GM21529 (cell line): ENCODE measurements at regions not wholly inside any gene's neighbourhood (a gene's known extent, or its start where the extent isn't known, plus 50 kb on each side); places are given as distances from the start of the nearest gene placed in this dataset.
"Not testable (repeated sequence)": the region's sequence is repeated elsewhere in the genome, so short reads cannot be mapped to it uniquely, and the experiment has no call there.

Source experiments
- ATAC-seq: cut with Tn5 transposase; IDR thresholded peaks from one replicate; pipeline ENCODE4 v1.9.1; 2021; ENCODE audit not compliant: unreplicated experiment

GRCh38 chr14:105894125-105894977 lies 368.0 kb downstream of the TMEM121 start:
- ATAC-seq = no peak

- no peak for ATAC-seq
Measured at GRCh38 chr14:105894978-105895881, 368.8 kb downstream of the TMEM121 start.

- ATAC-seq = not testable (repeated sequence)
Measured at GRCh38 chr14:105896206-105896605, 369.8 kb downstream of the TMEM121 start.

- not testable (repeated sequence) for ATAC-seq
Measured at GRCh38 chr14:105896961-105897724, 370.8 kb downstream of the TMEM121 start.

GRCh38 chr14:105897725-105898113 lies 371.3 kb downstream of the TMEM121 start:
- ATAC-seq = no peak

GRCh38 chr14:105898482-105899010 lies 372.2 kb downstream of the TMEM121 start:
- ATAC-seq = no peak

GRCh38 chr14:105899071-105899641 lies 372.8 kb downstream of the TMEM121 start:
- ATAC-seq = no peak

- no peak for ATAC-seq
Measured at GRCh38 chr14:105899657-105900397, 373.4 kb downstream of the TMEM121 start.

GRCh38 chr14:105900398-105901160 lies 374.2 kb downstream of the TMEM121 start:
- ATAC-seq = no peak

GRCh38 chr14:105901226-105901625 lies 374.8 kb downstream of the TMEM121 start:
- no peak for ATAC-seq

- no peak for ATAC-seq
Measured at GRCh38 chr14:105902131-105902898, 375.9 kb downstream of the TMEM121 start.

- ATAC-seq = not testable (repeated sequence)
Measured at GRCh38 chr14:105902899-105903165, 376.4 kb downstream of the TMEM121 start.

GRCh38 chr14:105903971-105904370 lies 377.6 kb downstream of the TMEM121 start:
- ATAC-seq = no peak

- ATAC-seq = no peak
Measured at GRCh38 chr14:105904379-105904778, 378.0 kb downstream of the TMEM121 start.

GRCh38 chr14:105905456-105905855 lies 379.1 kb downstream of the TMEM121 start:
- no peak for ATAC-seq

GRCh38 chr14:105907276-105907675 lies 380.9 kb downstream of the TMEM121 start:
- no peak for ATAC-seq

- ATAC-seq = no peak
Measured at GRCh38 chr14:105908006-105908405, 381.6 kb downstream of the TMEM121 start.

GRCh38 chr14:105908481-105908911 lies 382.1 kb downstream of the TMEM121 start:
- ATAC-seq = no peak
